LNCAP (cell line): ENCODE measurements at regions not wholly inside any gene's neighbourhood (a gene's known extent, or its start where the extent isn't known, plus 50 kb on each side); places are given as distances from the start of the nearest gene placed in this dataset.

Source experiments
- CTCF ChIP-seq: fragments of 450-650 bp; IDR thresholded peaks from 2 replicates; pipeline ENCODE4 v1.5.1; 2017; ENCODE audit warnings: mild to moderate bottlenecking

GRCh38 chr1:112257043-112257835 lies 138.8 kb upstream of the CTTNBP2NL start:
- no peak for TF ChIP-seq CTCF

- no peak for TF ChIP-seq CTCF
Measured at GRCh38 chr1:112260699-112261098, 135.3 kb upstream of the CTTNBP2NL start.

DNA sequence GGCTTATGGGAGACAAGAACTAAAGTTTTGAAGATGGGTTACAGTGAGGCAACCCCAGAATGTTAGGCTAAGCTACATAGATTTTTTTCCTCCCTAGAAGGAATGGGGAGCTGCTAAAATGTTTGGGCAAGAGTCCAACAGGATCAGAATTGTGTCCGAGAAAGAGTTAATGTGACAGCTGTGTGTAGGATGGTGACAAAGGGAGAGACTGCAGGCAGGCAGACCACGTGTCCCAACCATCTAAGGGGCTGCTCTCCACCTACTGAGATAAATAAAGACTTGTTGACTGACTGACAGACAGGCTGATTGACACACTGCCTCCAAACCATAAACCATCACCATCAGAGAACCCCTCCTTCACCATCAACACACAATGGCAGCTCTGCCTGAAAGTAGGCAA lies 133.7 kb upstream of the CTTNBP2NL start:
- no peak for TF ChIP-seq CTCF

GRCh38 chr1:112263042-112263441 lies 133.0 kb upstream of the CTTNBP2NL start:
- no peak for TF ChIP-seq CTCF

- TF ChIP-seq CTCF = no peak
Measured at GRCh38 chr1:112263453-112263852, 132.6 kb upstream of the CTTNBP2NL start.

DNA sequence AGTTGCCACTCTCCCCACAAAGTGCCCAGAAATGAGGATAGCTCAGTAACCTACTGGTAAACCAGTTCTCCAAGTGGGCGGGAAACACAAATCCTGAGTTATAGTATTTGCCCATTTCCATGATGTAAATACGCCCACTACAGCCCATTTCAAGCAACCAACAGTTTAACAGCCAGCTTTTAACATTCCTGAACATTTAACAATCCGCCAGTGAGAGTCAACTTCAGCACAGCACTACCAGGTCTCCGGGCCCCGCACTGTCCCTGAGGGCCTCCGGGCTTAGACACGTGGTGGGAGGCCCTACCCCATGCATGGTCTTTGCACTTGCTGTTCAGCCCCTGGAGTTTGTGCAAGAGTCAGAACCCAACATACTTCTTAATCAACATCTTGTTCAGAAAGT lies 132.0 kb upstream of the CTTNBP2NL start:
- no peak for TF ChIP-seq CTCF

- no peak for TF ChIP-seq CTCF
Measured at GRCh38 chr1:112264553-112264952, 131.5 kb upstream of the CTTNBP2NL start.

DNA sequence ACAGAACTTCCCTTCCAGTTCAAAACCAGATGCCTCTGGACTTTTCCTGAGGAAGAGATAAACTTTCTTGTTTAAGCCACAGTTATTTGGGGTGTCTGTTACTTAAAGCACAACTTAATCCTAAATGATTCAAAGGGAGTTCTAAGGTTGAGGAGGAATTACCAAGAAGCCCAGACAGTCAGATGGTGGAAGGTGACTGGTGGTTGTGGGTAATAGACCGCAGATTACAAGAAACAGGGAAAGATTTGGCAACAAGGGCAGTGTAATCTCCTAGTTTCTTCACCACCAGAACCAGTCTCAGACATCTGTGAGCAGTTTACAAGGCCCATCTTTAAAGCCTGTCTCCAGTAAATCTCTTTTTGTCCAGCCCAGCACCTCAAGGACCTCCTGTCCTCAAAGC lies 130.1 kb upstream of the CTTNBP2NL start:
- no peak for TF ChIP-seq CTCF
